ENCODE measurements at regions not wholly inside any gene's neighbourhood (a gene's known extent, or its start where the extent isn't known, plus 50 kb on each side); places are given as distances from the start of the nearest gene placed in this dataset.

DNA sequence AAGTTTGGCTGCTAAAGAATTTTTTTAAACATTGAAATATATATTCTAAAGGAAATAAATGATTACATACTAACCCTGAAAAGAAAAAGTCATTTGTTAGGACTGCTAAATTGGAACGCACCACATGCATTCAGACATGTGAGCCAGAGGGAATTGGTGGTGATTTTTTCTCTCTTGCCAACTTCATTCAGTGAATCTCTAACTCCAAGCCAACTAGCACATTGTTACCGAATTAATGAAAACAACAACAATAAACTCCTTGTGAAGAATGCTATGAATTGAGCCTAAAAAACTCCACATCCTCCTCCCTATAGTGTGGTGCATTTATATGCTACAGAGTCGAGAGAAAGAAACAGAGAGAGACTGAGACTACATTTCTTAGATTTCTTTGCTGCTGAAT lies 135.5 kb upstream of the CACNA2D1 start:
- no peak overlapping the region for H3K9ac ChIP-seq (ENCODE audit: insufficient read depth, low read length, poor library complexity, severe bottlenecking)
- DNase-seq = no peak
- no peaks in the 10 kb centered on the region for H3K79me2 ChIP-seq (ENCODE audit: insufficient read depth, low read length)
- intact Hi-C loops (cut with micrococcal nuclease) = loop anchor here in 1 of 2 donors (10.0 kb wide), 1 partner anchor 1074 kb away; no protein-coding TSS in a partner anchor
- H3K36me3 ChIP-seq (replicated peaks in 1 of 2; ENCODE audit: control insufficient read depth in 1 of 2, insufficient read depth in 2 of 2, low read length in 2 of 2) = no peaks in the 10 kb centered on the region
- no peak overlapping the region for H3K27ac ChIP-seq (ENCODE audit: low read depth in 1 of 2, low read length in 2 of 2)
- Mint-ChIP-seq H3K27me3 (ENCODE audit: low read depth in 3 of 3) (peaks cover 0 to 1% (median 0%) of the 10 kb centered on the region in 3 donors), H3K36me3 (no peaks in the 10 kb centered on the region), H3K4me3 (no peak overlapping the region), H3K9me3 (peaks cover 0 to 9% (median 2%) of the 10 kb centered on the region in 7 donors), H3K27ac (no peak overlapping the region), H3K4me1 (no peaks in the 10 kb centered on the region)
- H2AFZ ChIP-seq (ENCODE audit: insufficient read depth, low read depth, low read length, poor library complexity, severe bottlenecking) = no peak overlapping the region
- no peaks in the 10 kb centered on the region for H4K20me1 ChIP-seq (ENCODE audit: insufficient read depth, low read length)
- no peak overlapping the region for H3K4me2 ChIP-seq (replicated peaks; ENCODE audit: extremely low read depth, low read length, poor library complexity, severe bottlenecking)
- H3K4me1 ChIP-seq (ENCODE audit: control insufficient read depth in 1 of 2, insufficient read depth in 2 of 2, low read length in 2 of 2) = no peaks in the 10 kb centered on the region
- no peaks in the 10 kb centered on the region for H3K27me3 ChIP-seq (ENCODE audit: control insufficient read depth in 2 of 2, insufficient read depth in 2 of 2, low read length in 2 of 2)
- 71% methylated on average over 1 of the region's 3 CpGs for WGBS (ENCODE audit: insufficient coverage)
- no peak overlapping the region for H3K4me3 ChIP-seq (replicated peaks in 1 of 3; ENCODE audit: low read depth in 2 of 3, low read length in 3 of 3)
- TF ChIP-seq, protein P1, sequence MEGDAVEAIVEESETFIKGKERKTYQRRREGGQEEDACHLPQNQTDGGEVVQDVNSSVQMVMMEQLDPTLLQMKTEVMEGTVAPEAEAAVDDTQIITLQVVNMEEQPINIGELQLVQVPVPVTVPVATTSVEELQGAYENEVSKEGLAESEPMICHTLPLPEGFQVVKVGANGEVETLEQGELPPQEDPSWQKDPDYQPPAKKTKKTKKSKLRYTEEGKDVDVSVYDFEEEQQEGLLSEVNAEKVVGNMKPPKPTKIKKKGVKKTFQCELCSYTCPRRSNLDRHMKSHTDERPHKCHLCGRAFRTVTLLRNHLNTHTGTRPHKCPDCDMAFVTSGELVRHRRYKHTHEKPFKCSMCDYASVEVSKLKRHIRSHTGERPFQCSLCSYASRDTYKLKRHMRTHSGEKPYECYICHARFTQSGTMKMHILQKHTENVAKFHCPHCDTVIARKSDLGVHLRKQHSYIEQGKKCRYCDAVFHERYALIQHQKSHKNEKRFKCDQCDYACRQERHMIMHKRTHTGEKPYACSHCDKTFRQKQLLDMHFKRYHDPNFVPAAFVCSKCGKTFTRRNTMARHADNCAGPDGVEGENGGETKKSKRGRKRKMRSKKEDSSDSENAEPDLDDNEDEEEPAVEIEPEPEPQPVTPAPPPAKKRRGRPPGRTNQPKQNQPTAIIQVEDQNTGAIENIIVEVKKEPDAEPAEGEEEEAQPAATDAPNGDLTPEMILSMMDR (IDR thresholded peaks at IDR 0.05) = no peak
- no peaks in the 10 kb centered on the region for H3K9me3 ChIP-seq (replicated peaks in 1 of 2; ENCODE audit: control insufficient read depth in 1 of 2, insufficient read depth in 1 of 2, low read length in 2 of 2)

DNA sequence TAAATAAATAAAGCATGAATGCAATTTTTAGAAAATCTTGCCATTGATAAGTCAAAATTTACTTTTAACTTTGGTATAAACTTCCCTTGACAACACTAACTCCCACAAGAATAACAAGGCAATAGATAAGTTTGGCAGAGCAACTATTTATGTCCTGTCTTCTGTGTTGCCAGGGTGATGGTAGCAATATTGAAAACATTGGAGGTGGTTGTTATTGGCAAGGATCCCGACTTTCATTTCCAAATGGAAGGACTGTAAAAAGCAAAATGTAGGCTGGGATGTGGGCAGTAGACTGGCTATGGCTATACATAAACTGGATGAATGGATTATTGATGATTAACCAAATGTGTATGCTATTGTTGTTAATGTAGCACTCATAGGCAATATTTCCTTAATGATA lies 134.9 kb upstream of the CACNA2D1 start:
- Mint-ChIP-seq H3K27me3 (ENCODE audit: low read depth in 3 of 3) (peaks cover 0 to 1% (median 0%) of the 10 kb centered on the region in 3 donors), H3K9me3 (peaks cover 0 to 8% (median 2%) of the 10 kb centered on the region in 7 donors), H3K4me3 (no peak overlapping the region), H3K27ac (no peak overlapping the region), H3K4me1 (no peaks in the 10 kb centered on the region), H3K36me3 (no peaks in the 10 kb centered on the region)
- Histone ChIP-seq H3K27ac (ENCODE audit: low read depth in 1 of 2, low read length in 2 of 2) (no peak overlapping the region), H3K4me1 (ENCODE audit: control insufficient read depth in 1 of 2, insufficient read depth in 2 of 2, low read length in 2 of 2) (no peaks in the 10 kb centered on the region), H2AFZ (ENCODE audit: insufficient read depth, low read depth, low read length, poor library complexity, severe bottlenecking) (no peak overlapping the region), H3K36me3 (replicated peaks in 1 of 2; ENCODE audit: control insufficient read depth in 1 of 2, insufficient read depth in 2 of 2, low read length in 2 of 2) (no peaks in the 10 kb centered on the region), H3K79me2 (ENCODE audit: insufficient read depth, low read length) (no peaks in the 10 kb centered on the region), H3K9me3 (replicated peaks in 1 of 2; ENCODE audit: control insufficient read depth in 1 of 2, insufficient read depth in 1 of 2, low read length in 2 of 2) (no peaks in the 10 kb centered on the region), H4K20me1 (ENCODE audit: insufficient read depth, low read length) (no peaks in the 10 kb centered on the region), H3K27me3 (ENCODE audit: control insufficient read depth in 2 of 2, insufficient read depth in 2 of 2, low read length in 2 of 2) (no peaks in the 10 kb centered on the region), H3K9ac (ENCODE audit: insufficient read depth, low read length, poor library complexity, severe bottlenecking) (no peak overlapping the region), H3K4me3 (replicated peaks in 1 of 3; ENCODE audit: low read depth in 2 of 3, low read length in 3 of 3) (no peak overlapping the region), H3K4me2 (replicated peaks; ENCODE audit: extremely low read depth, low read length, poor library complexity, severe bottlenecking) (no peak overlapping the region)
- 100% methylated on average over 1 of the region's 1 CpG for WGBS (ENCODE audit: insufficient coverage)
- TF ChIP-seq, protein P1 (IDR thresholded peaks at IDR 0.05) = no peak
- no peak for DNase-seq
- intact Hi-C loops (cut with micrococcal nuclease) = loop anchor here in 1 of 2 donors (10.0 kb wide), 1 partner anchor 1074 kb away; no protein-coding TSS in a partner anchor
